GM18511 (cell line): ENCODE measurements at regions not wholly inside any gene's neighbourhood (a gene's known extent, or its start where the extent isn't known, plus 50 kb on each side); places are given as distances from the start of the nearest gene placed in this dataset.
"Not testable (repeated sequence)": the region's sequence is repeated elsewhere in the genome, so short reads cannot be mapped to it uniquely, and the experiment has no call there.

Experiments
- ATAC-seq: cut with Tn5 transposase; IDR thresholded peaks from one replicate; pipeline ENCODE4 v1.9.1; 2021; ENCODE audit warnings: mild to moderate bottlenecking, moderate library complexity; ENCODE audit not compliant: unreplicated experiment

DNA sequence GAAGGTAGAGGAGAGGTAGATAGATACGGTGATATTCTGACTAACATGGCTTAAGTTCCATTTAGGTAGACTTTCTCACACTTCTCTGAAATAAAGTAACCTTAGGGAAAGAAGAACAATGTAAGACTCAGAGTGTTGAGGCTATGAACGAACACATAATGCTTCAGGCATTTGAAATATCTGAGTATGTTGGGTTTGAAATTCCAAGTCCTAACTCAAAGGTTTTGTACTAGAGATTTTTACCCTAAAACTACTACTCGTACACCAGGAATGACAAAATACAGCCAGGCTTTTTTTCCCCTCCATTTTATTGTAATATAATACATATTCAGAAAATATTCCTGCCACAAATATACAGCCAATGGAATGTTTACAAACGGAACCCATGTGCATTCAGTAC lies 592.6 kb downstream of the ETS1 start:
- ATAC-seq, result no peak

DNA sequence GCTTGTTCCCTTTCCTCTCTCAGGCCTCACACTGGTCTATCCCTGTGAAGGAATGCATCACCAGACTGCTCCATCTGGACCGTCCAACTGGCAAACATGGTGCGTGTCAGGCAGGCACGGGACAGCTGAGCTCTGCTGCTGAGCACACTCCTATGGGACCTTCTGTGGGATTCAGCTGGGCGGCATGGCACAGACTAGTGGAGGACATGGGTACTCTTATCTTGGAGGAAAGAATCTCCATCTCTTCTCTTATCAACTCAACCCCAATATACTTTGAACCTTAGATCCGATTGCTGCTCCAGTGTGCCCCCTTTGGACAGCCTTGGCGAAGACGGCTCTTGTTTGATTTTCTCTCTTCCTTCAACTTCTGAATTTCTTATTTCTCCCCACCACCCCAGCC lies 593.6 kb downstream of the ETS1 start:
- no peak for ATAC-seq

DNA sequence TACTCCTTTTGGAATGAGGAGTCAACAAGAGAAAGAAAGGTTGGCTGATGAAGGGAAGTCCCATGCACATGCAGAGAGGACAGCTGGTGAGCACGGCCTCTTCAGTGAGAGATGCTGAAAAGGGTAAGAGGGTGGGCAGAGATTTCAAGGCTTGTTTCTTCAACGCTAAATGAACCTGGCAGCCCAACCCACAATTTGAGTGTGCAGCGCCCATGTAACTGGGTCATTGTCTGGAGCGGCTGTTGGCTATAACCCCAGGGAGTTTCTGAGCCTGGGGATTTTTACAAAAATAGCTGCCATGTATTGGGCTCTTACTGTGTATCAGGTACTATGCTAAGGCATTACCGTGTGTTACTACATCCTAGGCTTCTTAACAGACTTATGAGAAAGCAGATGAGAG lies 594.1 kb downstream of the ETS1 start:
- ATAC-seq, result no peak

DNA sequence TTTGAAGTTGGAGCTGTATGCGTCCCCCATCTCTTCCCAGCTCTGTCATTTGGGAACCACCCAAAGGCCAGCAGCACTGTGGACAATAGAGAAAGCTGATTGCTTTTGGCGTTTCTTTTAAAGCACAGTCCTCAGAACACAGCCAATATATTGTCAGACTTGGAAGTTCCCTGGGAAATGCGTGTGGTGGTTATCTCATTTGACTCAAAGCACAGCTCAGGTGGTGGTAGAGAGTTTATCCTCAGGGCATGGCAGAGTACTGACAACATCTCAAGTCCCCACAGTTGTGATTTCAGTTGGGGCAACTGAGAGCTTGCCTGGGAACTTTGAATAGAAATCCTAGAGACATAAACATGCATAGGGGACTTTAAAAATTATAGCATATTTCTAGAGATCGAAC lies 601.3 kb downstream of the ETS1 start:
- no peak for ATAC-seq

DNA sequence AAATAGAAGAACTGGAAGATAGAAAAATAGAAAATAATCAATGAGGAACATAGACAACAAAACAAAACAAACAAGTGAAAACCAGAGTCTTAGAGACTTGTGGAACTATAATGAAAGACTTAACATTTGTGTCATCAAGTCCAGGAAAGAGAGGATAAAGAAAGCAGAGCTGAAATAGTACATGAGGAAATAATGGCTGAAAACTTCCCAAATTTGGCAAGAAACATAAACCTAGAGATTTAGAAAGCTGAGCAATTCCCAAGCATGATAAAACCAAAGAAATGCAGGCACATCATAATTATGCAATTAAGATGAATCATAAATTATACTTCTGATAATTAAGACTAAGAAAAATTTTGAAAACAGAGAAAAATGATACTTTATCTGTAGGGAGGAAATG lies 614.5 kb downstream of the ETS1 start:
- no peak for ATAC-seq

DNA sequence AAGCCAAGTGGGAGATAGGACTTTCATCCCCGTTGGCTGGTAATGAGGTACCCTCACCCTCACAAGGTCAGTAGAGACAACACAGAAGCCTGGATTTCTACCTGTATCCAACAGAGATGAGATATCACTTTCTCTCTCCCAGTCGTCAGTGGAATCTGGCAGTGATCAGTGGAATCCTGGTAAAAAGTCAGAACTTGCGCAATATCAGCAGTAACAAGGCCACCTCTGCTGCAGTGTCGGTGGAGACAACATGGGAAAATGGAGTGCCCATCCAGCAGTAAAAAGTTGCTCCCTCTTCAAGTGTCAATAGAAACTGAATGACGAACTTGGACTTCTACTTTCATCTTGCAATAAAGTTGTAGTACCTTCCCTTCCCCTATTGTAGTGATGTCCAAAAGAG lies 615.9 kb downstream of the ETS1 start:
- ATAC-seq, result no peak

DNA sequence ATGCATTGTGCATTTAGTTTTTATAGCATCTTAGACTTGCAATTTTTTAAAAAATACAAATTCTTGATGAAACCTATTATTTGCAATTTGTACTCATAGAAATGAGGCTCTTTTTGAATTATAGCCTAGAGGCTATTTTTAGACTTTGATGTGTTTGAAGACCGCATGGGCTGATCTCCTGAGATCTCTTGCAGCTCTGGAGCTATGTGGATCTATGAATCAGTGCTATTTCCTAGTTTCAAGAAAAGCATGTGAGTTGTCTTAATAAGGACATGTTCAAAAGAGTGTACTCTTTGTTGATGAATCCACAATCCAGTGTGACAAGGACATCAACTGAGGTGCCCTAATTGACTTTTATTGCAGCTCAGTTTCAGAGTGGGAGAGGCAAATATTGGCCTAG lies 620.5 kb downstream of the ETS1 start:
- ATAC-seq, result no peak

DNA sequence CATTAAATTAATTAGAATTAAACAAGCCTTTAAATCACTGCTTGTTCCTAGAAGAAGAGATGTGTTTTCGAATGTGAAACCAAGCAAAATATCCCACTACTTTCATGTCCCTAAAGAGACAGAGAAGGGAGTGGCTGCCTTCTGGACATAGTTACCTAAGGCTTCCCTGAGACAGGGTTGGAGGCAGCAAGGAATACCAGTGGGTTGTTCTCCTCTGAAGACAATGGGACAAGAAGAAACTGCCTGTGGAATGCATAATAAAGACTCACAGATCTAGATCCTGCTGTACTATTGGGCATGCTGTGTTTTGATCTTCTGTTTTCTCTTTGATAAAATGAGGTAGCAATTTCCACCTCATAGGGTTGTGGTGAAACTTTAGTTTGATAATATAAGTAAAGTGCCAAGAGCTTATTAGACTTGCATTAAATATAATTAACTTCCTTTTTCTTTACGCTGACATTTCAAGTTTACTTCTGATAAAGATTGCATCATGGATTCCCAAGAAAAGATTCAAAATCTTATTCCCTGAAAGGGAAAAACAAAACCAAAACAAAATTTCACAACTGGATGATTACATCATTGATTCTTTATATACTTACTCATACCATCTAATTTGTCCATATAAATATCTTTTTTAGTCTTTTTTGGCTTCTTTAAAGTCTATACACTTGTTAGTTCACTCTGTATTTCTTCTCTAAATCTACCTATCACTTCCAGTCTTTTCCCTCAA lies 621.3 kb downstream of the ETS1 start:
- ATAC-seq, result no peak

DNA sequence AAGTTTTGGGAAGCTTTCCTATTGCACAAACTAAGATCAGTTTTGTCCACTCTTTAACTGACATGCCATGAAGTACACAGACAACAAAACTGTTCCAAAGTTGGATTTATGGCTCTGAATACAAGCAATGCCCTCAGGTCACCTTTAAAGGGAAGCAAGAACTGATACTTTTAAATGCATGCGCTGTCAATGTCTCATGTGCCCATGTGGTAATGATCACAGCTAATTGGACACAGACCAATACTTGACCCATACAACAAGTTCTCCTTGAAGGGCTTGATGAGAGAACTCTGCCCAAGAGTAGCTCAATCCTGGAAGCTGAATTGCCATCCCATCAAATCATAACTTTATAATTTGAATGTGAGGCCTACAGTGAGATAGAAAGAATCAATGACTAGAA lies 624.9 kb downstream of the ETS1 start:
- ATAC-seq, result no peak

DNA sequence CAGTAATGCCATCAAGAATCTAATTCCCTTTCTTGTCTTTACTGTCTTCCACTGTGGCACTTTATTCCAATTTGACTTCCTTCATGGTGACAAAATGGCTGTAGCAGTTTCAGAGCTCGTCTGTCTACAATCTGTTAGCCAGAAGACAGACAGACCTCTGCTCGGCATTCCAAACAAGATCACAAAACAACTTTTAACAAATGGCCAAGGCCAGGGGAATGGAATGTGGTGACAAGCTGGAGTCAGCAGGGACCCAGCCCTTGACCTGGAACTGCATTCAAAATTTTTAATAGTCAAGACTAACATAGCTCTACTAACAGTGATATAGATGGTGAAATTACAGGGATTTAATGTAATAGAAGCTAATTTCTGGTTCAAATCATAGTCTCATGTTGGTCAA lies 637.2 kb downstream of the ETS1 start:
- no peak for ATAC-seq

DNA sequence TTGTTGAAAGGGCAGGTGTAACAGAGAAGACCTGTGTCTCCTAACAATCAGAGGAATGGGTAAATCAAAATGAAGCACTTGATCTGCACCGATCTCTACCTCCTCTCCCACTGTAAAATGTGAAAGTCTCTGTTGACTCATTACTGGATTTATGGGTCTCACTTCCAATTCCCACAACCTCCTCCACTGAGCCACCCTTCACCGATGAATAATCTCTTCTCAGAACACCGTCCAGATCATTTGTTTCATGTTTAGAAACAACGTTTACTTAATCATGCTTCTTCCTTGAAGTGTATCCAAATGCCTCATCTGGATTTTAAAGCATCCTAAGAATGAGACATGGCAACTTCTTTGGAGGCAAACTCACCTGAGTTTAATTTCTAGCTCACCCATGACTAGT lies 643.6 kb downstream of the ETS1 start:
- ATAC-seq, result no peak

DNA sequence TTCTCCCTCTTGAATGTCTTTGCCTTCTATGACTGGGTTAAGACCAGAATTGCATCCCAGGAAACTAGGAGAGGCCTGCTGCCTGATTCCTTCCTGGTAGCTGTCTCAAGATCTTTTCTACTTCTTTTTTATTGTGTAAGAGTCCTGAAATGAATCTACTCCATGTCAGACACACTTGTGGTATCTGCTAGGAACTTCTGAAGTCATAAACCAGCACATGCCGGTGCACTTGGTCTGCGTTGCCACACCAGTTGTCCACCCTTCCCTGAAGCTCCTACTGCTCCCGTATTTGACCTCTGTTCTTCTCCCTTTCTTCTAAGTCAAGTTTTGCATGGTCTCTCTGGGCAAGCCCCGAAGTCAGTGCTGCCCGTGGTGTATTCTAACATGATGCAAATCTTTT lies 644.2 kb downstream of the ETS1 start:
- ATAC-seq, result no peak

DNA sequence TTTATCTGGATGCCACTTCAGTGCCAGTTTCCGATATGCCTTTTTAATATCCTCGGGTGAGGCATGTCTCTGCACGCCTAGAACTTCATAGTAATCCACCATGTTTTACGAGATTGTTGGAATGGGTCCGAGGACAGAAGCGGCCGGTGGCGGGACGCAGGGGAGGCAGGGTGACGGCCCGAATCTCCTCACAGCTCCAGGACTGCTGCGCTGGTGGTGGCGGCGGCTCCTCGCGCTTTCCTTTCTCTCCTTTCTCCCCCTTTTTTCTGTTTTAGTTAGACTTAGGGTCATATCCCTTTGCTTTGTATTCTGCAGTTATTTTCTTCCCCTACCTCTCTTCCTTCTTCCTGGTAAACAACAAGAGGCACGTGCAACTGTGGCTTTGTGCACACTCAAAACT lies 645.8 kb downstream of the ETS1 start:
- not testable (repeated sequence) for ATAC-seq

DNA sequence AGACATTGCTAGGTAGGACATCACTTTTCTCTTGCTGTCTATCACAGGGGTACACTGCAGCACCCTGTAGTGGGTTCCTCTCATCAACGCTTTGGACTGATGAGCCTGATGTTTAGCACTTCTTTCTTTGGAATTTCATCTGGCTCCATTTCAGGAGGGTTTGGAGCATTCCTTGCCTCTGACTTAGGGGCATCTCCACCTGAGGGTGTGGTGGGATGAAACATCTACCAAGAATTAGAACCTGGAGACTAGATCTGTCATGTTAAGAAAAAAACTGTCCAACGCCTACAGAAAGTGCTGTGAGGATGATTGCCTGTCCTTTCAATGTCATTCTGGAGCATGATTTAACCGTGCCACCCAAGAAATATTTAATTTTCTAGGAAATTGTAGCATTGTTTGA lies 648.4 kb downstream of the ETS1 start:
- ATAC-seq, result no peak

DNA sequence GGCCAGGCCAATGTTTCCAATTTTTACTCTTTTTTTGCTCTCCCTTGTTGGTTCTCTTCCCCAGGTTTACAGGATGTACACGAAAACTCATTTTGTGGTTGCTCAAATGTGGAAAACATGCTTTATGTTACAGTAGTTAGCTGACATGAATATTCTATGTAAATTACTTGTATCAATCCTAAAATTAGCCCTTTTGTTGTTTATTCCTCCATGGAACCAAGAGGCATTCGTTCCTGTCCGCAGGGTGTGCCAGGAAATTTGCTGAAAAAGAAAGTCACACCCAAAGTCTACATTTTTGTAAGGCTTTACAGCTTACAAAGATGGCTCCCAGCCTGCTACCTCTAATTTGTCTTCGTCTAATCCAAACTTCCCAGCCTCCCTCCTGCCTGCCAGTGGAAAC lies 652.3 kb downstream of the ETS1 start:
- ATAC-seq, result no peak

DNA sequence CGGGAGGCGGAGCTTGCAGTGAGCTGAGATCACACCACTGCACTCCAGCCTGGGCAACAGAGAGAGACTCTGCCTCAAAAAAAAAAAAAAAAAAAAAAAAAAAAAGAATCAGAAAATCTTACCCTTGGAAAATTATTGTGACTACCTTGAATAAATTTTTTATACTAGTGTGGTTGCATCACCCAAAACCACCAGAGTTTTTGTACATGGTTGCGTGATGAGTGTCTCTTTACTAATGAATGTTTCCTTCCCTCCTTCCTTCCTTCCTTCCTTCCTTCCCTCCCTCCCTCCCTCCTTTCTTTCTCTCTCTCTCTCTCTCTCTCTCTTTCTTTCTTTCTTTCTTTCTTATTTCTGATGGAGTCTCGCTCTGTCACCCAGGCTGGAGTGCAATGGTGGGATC lies 653.4 kb downstream of the ETS1 start:
- not testable (repeated sequence) for ATAC-seq

DNA sequence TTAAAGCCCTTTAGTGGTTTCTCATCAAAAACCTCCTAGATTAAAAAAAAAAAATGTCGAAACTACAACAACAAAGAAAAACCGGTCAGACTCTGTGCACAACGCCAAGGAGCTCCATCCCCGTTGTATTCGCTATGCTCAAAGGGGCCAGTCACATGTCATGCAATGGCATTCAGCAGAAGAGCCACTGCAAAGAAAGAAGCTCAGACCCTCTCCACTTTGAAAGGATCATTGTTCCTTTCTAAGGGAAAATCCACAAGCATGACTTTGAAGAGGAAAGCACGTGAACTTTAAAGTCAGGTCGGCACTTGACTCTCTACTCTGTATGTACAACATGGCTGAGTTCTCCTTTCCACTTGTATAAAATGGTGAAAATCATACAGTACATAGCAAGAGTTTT lies 655.6 kb downstream of the ETS1 start:
- ATAC-seq, result no peak

DNA sequence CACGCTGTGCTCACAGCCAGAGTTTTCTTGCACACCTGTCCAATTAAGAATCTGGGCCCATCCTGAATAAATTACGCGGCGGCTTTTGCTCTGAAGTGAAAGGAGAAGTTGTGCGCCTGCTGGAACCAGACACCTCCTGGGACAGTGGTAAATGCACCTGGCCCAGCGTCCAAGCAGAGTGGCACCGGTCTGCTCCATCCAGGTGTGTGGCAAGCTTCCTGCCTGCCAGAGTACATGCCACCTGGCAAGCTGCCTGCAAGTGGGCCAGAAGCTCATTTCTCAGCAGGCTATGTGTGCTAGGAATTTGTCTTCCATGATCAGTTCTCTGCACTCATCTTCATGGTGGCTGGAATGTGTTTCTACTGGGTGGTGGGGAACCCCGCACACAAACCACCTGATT lies 660.6 kb downstream of the ETS1 start:
- no peak for ATAC-seq

DNA sequence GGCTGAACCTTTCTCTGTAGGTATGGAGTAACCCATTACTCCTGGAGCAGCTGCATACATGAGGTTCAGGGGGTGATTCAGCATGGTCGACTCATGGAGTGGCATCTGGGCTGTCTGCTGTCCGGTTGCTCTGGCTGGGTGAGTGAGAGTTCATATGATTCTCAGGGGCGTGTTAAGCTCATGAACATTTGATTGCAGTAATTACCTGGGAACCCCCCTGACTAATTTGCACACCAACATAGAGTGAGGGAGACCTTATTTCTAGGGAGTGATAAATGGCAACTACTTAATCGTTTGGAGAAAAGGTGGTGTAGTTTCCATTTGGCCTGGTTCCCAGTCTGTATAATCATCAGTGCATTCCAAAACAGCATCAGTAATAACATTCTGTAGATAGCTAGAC lies 661.9 kb downstream of the ETS1 start:
- no peak for ATAC-seq

DNA sequence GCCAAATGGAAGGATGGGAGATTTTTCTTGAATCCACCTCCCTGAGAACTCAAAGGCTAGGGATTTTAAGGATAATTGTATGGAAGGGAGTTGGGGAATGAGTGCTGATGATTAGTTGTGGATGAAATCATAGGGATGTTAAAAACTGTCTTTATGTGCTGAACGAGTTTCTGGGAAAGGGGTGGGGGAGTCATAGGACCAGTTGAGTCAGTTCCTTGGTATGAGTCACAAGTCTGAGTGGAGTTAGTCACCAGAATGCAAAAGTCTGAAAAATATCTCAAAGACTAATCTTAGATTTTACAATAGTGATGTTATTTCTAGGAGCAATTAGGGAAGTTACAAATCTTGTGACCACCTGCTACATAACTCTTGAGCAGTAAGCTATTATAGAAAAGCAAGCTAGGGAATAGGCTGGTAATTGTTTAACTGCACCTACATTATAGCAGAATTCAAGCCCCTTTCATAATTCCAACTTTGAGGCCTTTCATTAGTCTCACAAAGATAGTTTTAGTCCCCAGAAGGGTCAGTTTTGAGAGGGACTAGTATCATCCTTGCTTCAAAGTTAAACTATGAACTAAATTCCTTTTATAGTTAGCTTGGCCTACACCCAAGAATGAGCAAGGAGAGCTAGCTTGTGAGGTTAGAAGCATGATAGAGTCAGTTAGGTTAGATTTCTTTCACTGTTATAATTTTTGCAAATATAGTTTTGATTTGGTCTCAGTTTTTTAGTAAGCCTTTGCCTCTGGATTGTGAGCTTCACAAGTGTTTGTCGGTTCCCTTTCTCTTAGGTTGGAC lies 668.0 kb downstream of the ETS1 start:
- ATAC-seq, result no peak

DNA sequence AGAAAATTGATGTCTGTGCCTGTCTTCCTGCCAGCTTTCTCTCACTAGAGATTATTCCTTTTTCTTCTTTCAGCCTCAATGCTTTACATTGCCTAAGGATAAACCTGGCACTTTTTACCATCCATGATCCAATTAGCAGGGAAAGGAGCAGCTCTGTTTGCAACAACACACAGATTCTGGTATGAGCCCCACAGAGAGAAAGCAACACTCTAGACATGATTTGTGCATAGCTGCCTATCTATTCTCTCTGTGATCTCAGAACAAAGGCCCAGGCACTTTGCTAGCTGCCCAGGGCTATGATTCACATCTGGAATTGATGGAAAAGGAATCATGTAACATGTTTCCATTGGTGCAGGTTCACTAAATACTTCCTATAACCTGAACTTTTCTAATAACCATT lies 685.0 kb downstream of the ETS1 start:
- ATAC-seq, result no peak
